Renal cortical epithelial cell (primary cell): ENCODE measurements at regions not wholly inside any gene's neighbourhood (a gene's known extent, or its start where the extent isn't known, plus 50 kb on each side); places are given as distances from the start of the nearest gene placed in this dataset.
A peak's percentile ranks its signal among the peaks of the same experiment; 100 is the strongest.

ENCODE experiments used
- DNase-seq: peaks from one replicate; pipeline ENCODE4 v3.0.0-alpha.2; 2011; ENCODE audit warnings: low read depth

DNA sequence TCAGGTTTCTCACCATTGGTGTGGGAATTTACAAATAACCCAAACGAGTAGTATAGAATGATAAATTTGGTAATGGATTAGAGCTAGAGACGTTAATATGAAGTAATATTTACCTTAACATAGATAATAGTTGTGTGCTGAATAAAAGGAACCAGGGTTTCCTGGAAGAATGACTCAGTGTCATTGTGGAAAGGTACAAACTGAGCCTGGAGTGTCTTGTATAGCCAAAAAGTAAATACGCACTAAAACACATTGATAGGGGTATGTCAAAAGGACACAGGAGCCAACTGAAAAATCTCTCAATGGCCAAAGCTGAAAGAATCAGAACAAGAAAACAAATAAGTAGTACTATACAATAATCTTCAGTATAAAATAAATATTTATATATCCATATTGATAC is 363.5 kb downstream of the SLCO4C1 start:
- DNase-seq = no peak

GRCh38 chr5:101929628-101930027 is 366.5 kb downstream of the SLCO4C1 start:
- no peak for DNase-seq

DNA sequence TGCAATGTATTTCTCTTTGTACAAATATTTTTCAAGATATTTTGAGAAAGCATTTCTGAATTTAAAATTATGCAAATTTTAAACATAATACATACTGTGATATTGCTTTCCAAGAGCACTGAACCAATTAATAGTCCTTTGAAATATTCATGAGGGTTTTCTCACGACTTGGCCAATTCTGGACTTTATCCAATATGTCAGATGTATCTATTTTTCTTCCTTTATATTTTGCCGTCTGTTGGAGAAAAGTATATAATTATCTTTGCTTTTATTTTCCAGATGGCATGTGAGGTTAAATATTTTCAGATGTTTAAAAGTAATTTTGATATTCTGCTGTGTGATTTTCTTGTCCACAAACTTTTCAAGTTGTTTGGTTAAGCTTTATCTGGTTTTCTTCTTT is 378.9 kb downstream of the SLCO4C1 start:
- no peak for DNase-seq

DNA sequence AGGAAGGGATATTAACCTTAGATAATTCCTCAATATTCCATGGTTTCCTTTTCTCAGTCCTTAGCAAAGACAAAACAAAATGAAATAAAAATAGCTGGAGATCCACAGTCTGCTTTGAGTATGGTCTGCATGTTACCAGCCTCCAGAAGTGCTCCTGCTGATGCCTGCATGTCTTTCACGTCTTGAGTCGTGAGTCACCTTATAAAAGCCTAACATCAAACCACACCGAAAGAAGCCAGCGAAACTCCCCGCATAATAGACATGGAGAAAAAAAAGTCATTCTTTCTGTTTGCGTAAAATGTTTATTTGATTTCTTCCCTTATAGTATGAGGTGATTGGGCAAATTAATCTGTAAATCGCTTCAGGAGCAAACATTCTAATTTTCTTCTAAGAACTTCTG is 380.5 kb downstream of the SLCO4C1 start:
- DNase-seq = no peak

DNA sequence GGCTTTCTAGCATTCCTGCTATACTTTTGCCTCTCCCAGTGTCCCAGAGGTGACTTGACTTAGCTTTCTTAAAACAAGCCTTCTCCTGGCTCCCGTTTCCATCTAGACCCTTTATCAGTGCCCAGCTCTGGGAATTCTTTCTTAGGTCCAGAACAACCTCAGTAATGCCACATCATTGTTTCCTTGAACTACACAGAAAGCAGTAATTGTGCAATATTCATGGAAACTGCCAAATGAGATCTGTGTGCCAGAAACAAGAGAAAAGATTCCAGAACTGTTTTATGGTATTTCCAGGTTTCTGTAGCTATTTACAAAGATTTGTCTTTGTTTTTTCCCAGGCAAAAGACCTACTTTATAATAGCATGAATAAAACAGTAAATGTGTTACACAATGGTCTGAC is 391.3 kb downstream of the SLCO4C1 start:
- DNase-seq = peak; percentile 57

- DNase-seq = no peak
These were observed 398.2 kb downstream of the SLCO4C1 start for GRCh38 chr5:101897914-101898313.

GRCh38 chr5:101894985-101895384 is 401.1 kb downstream of the SLCO4C1 start:
- DNase-seq = no peak

GRCh38 chr5:101878190-101878589 is 417.9 kb downstream of the SLCO4C1 start:
- no peak for DNase-seq

DNA sequence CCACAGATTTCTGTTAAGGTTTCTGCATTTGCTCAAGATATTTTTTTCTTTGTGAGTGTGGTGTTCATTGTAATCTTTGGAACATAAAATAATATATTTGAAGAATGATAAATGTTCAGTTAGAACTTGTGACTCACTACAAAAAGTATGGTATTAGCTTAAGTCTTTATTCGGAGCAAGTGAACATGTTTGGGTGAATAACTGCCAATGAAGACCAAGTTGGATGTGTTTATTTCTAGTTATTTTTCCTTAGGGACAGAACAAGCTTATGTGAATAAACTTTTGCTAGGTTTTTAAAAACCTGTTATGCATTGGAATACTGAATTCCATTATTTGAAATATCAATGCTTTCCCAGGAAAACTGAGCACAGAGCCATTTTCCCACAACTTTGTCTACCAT is 418.6 kb downstream of the SLCO4C1 start:
- no peak for DNase-seq

DNA sequence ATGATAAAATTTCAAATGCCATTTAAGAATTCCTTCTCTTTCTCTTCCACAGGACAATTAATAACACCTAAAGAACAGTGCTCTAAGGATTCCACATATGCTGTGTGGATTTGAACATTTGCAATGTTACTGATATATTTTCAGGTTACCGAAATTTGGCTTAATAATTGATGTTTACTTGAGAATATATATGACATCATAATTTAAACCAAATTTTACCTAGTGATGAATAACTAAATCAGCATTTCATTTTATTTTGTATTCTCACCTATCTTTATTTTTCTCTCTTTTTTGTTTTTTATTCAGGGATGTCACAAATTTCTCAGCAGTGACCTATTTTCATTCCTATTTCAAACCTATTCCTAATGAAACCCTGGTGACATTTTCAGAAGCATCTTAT is 429.6 kb downstream of the SLCO4C1 start:
- no peak for DNase-seq

DNA sequence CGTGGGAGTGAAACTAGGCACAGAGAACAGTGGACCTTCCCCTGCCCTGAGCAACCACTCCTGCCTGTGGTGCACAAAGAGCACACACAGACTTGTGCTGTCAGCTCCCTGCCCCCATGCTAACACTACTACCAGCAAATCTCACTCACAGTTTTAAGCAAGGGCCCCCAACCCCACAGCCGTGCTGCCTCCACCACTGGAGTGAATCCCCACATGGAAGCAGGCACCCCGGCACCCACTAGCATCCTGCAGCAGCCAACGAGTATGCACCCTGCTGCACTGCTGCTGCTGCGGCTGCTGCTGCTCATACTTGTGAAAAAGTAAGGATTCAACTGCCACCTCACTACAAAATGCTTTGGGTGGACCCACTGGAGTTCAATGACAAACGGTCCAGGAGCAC is 435.5 kb downstream of the SLCO4C1 start:
- no peak for DNase-seq

GRCh38 chr5:101860145-101860544 is 435.9 kb downstream of the SLCO4C1 start:
- DNase-seq = no peak

DNA sequence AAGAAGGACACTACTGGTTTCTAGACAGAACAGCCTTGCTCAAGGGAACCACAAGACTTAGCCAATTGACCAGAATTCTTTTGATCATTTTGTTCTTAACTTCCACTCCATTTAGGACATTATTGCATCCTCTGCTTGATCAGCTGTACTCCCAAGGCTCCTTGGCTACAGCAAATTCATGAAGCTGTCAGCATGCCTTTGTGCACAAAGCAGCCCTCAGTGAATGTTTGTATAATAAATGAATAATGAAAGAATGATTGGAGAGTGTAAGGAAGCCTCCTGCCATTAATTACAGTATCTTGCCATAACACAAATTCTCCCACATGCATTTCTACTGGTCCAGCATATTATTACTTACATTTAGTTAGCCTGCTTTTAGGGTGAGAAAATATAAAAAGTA is 449.6 kb downstream of the SLCO4C1 start:
- no peak for DNase-seq

DNA sequence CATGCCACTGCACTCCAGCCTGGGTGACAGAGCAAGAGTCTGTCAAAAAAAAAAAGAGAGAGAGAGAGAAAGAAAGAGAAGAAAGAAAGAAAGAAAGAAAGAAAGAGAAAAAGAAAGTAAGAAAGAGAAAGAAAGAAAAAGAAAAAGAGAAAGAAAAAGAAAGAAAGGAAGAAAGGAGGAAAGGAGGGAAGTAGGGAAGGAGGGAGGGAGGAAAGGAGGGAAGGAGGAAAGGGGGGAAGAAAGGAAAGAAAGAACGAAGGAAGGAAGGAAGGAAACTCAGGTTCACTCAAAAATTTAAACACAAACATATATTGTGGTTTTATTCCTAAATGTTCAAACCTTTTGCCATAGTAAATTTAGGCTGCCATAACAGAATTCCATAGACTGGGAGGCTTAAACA is 453.0 kb downstream of the SLCO4C1 start:
- DNase-seq = no peak

- no peak for DNase-seq
These were observed 457.6 kb downstream of the SLCO4C1 start for GRCh38 chr5:101838435-101838834.

DNA sequence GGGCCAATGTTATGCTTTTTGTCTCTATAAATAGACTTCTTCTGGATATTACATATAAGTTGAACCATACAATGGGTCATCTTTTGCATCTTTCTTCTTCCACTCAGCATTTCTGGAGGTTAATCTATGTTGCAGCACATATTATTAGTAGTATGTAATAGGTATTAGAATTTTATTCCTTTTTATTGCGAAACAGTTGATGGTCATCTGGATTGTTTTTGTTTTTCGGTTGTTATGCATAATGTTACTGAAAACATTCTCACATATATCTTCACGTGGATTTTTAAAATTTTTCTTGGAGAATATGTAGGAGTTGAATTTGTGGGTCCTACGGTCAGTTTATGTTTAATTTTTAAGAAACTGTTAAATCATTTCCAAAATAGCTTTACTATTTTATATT is 466.8 kb downstream of the SLCO4C1 start:
- DNase-seq = no peak

- no peak for DNase-seq
These were observed 484.6 kb downstream of the SLCO4C1 start for GRCh38 chr5:101811466-101811865.

DNA sequence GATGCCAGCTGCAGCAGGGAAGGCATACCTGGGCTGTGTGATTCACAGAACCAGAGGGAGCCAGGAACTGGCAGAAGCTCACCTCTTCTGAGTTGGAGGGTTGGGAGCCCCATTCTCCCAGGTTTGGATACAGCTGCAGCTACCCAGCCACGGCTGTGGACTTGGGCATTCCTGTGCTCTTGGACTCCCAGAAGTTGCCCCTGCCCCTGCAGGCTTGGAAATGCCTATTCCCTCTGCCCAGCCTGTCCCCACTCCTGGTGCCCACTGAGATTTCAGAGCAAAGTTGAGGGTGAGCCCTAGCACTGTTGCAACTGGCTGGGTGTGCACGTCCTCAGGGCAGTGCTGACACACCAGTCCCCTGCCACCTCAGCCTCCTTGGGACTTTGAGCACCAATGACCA is 489.7 kb downstream of the SLCO4C1 start:
- DNase-seq = no peak

- no peak for DNase-seq
These were observed 499.7 kb downstream of the SLCO4C1 start for GRCh38 chr5:101796427-101796826.

DNA sequence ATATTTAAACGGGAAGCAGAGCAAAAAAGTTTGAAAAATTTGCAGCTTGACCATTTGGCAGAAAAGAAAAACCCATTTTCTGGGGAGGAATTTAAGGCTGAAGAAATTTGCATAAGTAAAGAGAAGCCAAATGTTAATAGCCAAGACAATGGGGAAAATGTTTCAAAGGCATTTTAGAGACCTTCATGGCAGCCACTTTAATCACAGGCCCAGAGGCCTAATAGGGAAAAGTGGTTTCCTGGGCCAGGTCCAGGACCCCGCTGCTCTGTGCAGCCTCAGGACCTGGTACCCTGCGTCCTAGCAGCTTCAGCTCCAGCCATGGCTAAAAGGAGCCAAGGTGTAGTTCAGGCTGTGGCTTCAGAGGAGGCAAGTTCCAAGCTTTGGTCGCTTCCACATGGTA is 507.3 kb downstream of the SLCO4C1 start:
- DNase-seq = no peak

DNA sequence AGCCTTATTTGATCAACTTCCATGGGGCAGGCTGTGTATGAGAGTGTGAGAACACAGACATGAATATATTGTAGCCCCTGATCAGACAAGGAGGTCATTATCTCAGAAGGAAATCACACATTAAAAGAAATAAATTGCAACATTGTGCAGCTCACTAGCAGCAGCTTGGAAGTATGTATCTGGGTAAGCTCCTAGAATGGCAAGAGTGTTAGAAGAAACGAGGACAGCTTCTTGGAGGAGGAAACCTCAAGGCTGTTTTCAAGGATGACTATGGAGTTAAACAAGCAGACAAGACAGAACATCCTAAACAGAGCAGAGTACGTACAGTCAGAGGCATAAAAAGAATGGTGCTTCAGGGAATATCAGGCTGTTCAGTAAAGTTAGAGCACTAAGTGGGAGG is 511.0 kb downstream of the SLCO4C1 start:
- DNase-seq = no peak

DNA sequence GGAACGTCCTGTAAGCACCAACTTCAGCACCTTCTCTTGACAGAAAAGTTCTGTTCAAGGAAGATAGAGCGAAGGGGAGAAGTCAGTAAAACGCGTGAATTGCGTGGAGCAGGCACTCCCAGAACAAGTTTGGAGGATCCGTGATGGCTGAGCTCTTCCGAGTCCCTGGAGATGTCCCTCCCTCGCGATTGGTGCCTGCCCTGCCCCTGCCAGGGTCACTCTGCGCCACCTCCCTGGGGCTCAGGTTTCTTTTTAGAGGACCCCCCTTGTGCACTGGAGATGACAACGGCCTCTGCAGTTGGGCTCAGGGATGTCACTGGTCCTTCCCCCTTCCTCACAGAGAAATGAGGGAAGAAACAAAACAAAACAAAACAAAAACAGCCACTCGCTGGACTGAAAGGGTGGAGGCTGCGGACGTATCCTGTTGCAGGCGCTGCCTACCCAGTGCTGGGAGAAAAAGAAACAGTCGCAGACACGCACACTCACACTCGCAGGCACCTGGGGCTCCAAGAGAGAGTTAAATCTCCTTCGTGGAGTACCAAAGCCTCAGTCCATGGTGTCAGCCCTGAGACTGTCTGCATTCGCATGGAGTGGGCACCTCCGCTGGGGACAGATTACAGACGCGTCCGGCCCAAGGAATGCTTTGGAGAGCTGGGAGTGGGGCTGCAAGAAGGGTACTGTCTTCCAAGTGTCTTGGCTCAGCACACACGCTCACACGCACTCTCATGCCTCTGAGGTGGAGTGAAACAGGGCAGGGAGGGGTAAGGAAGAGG is 512.7 kb downstream of the SLCO4C1 start:
- DNase-seq = no peak

- no peak for DNase-seq
These were observed 513.6 kb downstream of the SLCO4C1 start for GRCh38 chr5:101782352-101783103.

DNA sequence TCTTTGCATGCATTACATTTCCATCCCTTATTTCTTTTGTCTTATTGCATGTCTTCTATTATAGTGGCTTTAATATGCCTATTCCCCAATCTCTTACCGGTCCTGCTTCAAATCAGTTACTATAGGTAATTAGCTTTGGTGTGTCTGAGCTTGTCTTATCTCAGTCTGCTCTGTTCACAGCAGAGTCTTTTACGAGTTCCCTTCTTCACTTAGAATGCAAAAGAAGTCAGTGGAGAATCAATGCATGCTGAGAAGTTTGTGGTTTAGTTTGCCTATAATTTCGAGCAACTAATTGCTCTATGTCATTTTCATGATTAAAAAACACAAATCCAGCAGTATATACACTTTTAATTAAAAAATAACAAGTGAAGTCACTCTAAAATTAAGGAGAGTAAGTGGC is 545.0 kb downstream of the SLCO4C1 start:
- no peak for DNase-seq
